Stimulated activated CD8-positive, alpha-beta memory T cell treated with anti-CD3 and anti-CD28 coated beads, Interleukin-7, amount 100 ng/mL, for 4 hours (primary cell): ENCODE measurements at regions not wholly inside any gene's neighbourhood (a gene's known extent, or its start where the extent isn't known, plus 50 kb on each side); places are given as distances from the start of the nearest gene placed in this dataset.
"Not testable (repeated sequence)": the region's sequence is repeated elsewhere in the genome, so short reads cannot be mapped to it uniquely, and the experiment has no call there.

ENCODE experiments used
- DNase-seq, 2 donors: peaks; one replicate each; pipeline ENCODE4 v3.0.0-alpha.2; 2020; ENCODE audit warnings: low read depth in 2 of 2

- DNase-seq: no peak
Measured at GRCh38 chr3:3335903-3336302, 156.4 kb upstream of the CRBN start.

GRCh38 chr3:3334491-3334890 lies 155.0 kb upstream of the CRBN start:
- DNase-seq: no peak

- DNase-seq: no peak
Measured at GRCh38 chr3:3333571-3333970, 154.1 kb upstream of the CRBN start.

- DNase-seq: no peak
Measured at GRCh38 chr3:3316521-3316920, 137.0 kb upstream of the CRBN start.

- DNase-seq: no peak
Measured at GRCh38 chr3:3315846-3316245, 136.4 kb upstream of the CRBN start.

- DNase-seq: no peak
Measured at GRCh38 chr3:3309887-3310286, 130.4 kb upstream of the CRBN start.

- DNase-seq: no peak
Measured at GRCh38 chr3:3308809-3309208, 129.3 kb upstream of the CRBN start.

DNA sequence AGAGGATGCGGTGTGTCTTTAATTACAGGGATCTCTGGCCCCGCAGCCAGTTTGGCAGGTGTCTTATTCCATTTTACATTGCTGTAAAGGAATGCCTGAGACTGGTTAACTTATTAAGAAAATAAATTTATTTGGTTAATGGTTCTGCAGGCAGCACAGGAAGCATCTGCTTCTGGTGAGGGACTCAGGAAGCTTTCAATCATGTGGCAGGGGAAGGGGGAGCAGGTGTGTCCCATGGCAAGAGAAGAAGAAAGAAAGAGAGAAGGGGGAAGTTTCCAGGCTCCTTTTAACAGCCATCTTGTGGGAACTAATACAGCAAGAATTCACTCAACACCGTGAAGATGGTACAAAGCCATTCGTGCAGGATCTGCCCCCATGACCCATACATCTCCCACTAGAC lies 128.0 kb upstream of the CRBN start:
- DNase-seq: no peak

GRCh38 chr3:3305841-3306240 lies 126.3 kb upstream of the CRBN start:
- DNase-seq: no peak

DNA sequence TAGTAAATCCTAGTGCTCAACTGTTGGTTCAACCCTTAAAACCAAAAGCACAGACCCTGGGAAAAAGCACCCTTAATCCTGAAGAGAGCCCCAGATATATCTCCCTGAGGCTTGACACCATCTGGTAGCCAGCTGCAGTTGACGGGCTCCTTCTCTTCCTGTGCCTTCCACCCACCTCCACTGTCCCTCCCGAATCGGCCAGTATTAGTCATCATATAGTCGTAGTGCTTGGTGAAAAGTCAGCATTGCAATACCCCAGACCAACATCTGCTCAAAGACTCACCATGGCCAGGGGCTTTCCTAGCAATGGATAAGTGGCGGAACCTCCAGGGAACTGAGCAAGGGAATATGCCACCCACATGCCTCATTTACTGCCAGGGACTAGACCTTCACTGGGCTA lies 125.6 kb upstream of the CRBN start:
- no peak for DNase-seq

GRCh38 chr3:3303636-3304035 lies 124.1 kb upstream of the CRBN start:
- DNase-seq: no peak

GRCh38 chr3:3302964-3303363 lies 123.5 kb upstream of the CRBN start:
- no peak for DNase-seq

DNA sequence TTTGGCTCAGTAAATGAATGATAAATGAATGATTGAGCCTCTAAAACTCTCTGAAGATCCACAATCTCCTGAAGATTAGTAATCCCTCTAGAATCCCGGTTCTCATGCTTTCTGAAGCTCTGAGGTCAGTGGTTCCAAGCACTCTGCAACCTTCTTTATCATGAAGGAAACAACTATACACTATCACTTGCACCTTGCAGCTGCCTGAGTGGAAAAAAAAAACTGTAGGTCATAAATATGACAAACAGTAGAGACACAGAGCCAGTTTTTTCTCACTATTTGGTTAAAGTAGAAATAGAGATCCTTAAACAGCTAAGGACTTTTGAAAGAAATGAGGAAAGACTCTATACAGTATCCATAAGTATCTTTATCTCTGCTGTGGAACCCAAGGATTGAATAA lies 122.0 kb upstream of the CRBN start:
- no peak for DNase-seq

DNA sequence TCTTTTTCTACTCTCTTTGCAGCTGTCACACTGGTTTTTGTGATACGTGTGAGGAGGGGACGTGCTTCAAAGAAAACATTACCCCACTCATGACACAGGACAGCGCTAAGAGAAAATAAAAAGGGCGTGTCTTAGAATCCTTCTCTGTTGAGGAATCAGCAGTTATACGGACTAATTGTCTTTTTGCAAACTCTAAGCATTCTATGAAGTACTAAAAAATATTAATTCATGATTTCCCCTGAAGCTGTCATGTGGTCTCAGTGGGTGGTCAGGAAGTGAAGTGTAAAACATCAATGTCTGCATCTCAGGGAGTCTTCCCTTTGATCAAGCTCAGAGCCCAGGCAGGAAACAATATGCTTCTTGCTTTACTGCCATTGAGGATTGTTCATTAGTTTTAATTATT lies 117.5 kb upstream of the CRBN start:
- DNase-seq: no peak

DNA sequence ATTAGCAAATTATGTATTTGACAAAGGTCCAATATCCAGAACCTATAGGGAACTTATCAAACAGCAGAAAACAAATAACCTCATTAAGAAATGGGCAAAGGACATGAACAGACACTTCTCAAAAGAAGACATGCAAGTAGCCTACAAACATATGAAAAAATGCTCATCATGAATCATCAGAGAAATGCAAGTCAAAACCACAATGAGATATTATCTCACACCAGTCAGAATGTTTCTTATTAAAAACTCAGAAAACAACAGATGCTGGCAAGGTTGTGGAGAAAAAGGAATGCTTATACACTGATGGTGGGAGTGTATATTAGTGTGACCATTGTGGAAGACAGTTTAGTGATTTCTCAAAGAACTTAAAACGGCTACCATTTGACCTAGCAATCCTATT lies 116.1 kb upstream of the CRBN start:
- no peak for DNase-seq

- DNase-seq: not testable (repeated sequence)
Measured at GRCh38 chr3:3291756-3292283, 112.3 kb upstream of the CRBN start.

DNA sequence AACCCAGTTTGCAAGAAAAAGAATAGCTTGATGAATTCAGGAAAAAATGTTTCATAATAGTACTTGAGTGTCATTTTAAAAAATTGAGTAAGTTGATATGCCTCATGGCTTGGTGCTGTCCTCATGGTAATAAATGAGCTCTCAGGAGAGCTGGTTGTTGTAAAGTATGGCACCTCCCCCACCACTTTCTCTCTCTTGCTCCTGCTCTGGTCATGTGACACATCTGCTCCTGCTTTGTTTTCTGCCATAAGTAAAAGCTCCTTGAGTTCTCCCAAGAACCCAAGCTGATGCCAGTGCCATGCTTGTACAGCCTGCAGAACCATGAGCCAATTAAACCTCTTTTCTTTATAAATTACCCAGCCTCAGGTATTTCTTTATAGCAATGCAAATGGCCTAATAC lies 108.8 kb upstream of the CRBN start:
- DNase-seq: no peak

- no peak for DNase-seq
Measured at GRCh38 chr3:3286014-3286413, 106.5 kb upstream of the CRBN start.

- DNase-seq: no peak
Measured at GRCh38 chr3:3281024-3281423, 101.5 kb upstream of the CRBN start.

- DNase-seq: no peak
Measured at GRCh38 chr3:3280396-3280795, 100.9 kb upstream of the CRBN start.

DNA sequence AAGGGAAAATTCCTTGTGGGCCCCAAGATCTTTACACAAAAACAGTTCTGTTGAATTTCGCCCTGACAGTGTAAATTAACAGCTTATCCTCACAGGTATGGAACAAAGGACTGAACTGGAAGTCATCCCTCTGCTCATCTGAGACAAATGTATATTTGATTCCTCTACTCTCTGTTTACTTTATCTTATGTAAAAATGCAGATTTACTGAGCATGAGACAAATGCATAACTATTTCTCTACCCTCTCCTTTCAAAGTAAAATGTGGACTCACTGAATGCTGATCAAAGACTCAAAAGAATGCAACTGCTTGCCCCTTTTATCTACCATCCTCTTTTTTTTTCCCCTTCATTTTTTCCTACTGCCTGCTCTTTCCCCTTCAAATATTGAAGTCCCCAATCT lies 98.6 kb upstream of the CRBN start:
- DNase-seq: no peak

GRCh38 chr3:3276630-3277029 lies 97.1 kb upstream of the CRBN start:
- no peak for DNase-seq

DNA sequence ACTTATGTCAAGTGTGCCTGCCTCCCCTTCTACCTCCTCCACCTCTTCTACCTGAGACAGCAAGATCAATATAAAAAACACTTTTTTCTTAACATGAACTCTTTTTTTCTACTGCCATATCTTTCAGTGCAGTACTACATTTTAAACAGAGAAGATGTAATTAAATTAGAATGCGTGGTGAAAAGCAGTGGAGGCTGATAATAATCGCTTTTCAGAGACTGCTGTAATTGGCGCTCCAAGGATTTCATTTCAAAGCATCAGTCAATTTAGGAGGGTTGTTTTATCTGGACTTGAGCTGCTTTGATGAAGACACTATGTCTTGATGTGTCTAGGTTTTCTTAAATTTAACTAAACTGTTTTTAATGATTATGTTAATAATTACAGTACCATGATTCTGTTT lies 85.3 kb upstream of the CRBN start:
- no peak for DNase-seq

DNA sequence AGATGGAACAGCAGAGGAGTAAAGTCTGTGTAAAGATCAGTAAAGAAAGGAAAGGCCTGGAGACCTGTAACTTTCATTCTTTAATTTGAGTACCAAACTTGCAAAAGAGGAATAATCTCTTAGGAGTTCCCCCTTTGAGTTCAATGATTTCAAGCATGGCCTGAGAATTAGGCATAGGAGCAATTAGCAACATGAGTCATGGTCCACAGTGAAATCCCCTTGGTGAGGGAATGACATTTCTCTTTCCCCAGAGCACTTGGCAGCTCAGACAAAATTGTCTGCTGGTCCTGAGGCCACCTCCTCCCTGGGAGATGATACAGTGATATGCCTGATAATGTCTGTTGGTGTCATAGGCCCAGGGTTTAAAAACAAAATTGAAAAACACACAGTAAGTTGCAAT lies 81.4 kb upstream of the CRBN start:
- DNase-seq: no peak

- no peak for DNase-seq
Measured at GRCh38 chr3:3259181-3259580, 79.7 kb upstream of the CRBN start.
